AG10803 (cell line): ENCODE measurements at regions not wholly inside any gene's neighbourhood (a gene's known extent, or its start where the extent isn't known, plus 50 kb on each side); places are given as distances from the start of the nearest gene placed in this dataset.
A peak's percentile ranks its signal among the peaks of the same experiment; 100 is the strongest.

ENCODE experiments used
- DNase-seq: peaks from one replicate; pipeline ENCODE4 v3.0.0; 2010; ENCODE audit warnings: low read depth
- H3K4me3 ChIP-seq: 2 replicates; pipeline ENCODE4 v1.5.1; 2011; ENCODE audit warnings: mild to moderate bottlenecking, low read length, control low read depth
- CTCF ChIP-seq: conservative IDR thresholded peaks from 2 replicates; pipeline ENCODE4 v1.5.1; 2011; ENCODE audit warnings: mild to moderate bottlenecking, low read length, control low read depth, inconsistent platforms

DNA sequence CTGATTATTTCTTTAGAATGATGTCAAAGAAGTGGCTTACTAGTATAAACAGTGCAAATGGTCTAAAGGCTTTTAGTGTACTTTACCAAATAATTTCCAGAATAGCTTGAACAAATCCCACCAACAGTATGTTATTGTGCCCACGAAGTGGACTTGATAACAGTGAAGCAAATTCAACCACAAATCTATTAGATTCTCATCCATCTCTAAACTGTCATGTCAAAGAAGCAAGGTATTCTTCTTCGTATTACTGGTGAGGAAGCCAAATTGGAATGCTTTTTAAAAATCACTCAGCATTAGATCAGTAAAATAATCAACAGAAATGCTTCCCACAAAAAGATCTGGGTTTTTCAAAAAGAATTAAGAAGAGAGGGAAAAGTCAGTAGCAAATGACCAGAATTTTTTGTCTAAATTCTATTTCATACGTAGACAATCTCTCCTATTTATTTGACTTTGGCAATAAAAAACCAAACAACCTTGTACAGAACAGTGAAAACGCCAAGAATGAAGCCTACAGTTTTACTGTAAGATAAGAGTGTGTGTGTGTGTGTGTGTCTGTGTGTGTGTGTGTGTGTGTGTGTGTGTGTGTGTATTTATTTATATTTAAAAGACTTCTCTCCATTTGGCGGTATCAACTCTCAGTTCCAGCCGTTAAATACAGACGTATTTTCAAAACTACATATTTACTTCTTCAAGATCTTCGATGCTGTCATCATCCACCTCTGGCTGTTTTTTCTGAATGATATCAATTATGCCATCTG lies 114.6 kb downstream of the CYB561 start:
- DNase-seq, result no peak
- no peak for TF ChIP-seq CTCF
- no peak overlapping the region for H3K4me3 ChIP-seq

- TF ChIP-seq CTCF, result no peak
- DNase-seq, result peak; percentile 23
- H3K4me3 ChIP-seq, result no peak overlapping the region
These were observed 113.8 kb downstream of the CYB561 start for GRCh38 chr17:63332286-63332685.

DNA sequence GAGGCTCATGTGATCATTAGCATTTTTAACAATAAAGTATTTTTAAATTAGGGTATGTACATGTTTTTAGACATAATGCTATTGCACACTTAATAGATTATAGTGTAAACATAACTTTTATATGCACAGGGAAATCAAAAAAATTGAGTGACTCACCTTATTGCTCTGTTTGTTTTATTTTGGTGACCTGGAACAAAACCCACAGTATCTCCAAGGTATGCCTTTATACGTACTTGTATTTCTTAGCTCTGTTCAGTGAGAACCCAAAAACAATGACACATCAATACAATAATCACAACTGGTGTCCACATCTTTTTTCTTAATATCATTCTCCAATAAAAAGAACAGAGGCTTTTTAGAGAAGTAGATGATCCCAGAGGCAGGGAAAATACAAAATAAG lies 112.2 kb downstream of the CYB561 start:
- DNase-seq, result no peak
- no peak overlapping the region for H3K4me3 ChIP-seq
- no peak for TF ChIP-seq CTCF

- no peak for TF ChIP-seq CTCF
- H3K4me3 ChIP-seq, result no peak overlapping the region
- DNase-seq, result no peak
These were observed 110.3 kb downstream of the CYB561 start for GRCh38 chr17:63335831-63336230.

DNA sequence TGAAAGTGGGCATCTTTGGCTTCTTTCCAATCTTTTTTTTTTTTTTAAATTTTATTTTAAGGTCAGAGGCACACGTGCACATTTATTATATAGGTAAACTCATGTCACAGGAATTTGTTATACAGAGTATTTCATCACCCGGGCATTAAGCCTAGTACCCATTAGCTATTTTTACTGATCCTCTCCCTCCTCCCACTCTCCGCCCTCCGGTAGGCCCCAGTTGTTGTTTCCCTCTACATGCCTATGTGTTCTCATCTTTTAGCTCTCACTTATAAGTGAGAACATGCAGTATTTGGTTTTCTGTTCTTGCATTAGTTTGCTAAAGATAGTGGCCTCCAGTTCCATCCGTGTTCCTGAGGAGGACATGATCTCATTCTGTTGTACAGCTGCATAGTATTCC lies 108.5 kb downstream of the CYB561 start:
- no peak for DNase-seq
- TF ChIP-seq CTCF, result no peak
- H3K4me3 ChIP-seq, result no peak overlapping the region

GRCh38 chr17:63338272-63338671 lies 107.8 kb downstream of the CYB561 start:
- peak; percentile 27 for DNase-seq
- TF ChIP-seq CTCF, result no peak

DNA sequence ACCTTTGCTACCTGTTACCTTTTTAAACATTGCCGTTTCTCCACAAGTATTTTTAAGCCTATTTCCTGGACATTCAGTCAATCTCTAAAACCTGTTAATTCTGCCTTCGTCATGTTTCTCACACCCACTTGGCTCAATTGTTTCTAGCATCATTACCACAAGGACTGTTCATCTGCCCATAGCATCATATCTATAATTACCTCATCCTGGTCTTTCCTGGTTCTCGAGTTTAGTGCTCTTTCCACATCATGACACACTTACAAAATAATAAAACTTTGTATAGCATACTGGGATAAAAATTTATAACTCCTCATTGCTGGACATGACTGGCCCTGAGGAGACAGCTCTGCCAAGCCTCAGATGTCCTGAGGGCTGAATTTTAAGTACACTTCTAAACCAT lies 104.8 kb downstream of the CYB561 start:
- no peak overlapping the region for H3K4me3 ChIP-seq
- TF ChIP-seq CTCF, result no peak
- no peak for DNase-seq

More at GRCh38 chr17:63338272-63338671, 107.8 kb downstream of the CYB561 start:
- no peak overlapping the region for H3K4me3 ChIP-seq
